Pancreas (tissue), 10 donors: ENCODE measurements at regions not wholly inside any gene's neighbourhood (a gene's known extent, or its start where the extent isn't known, plus 50 kb on each side); places are given as distances from the start of the nearest gene placed in this dataset.

ENCODE experiments used
- ATAC-seq, 4 donors: fragments of 200-7000 bp; cut with Tn5 transposase; one replicate each; pipeline versions ENCODE4 v1.8.0 to v1.9.1; 2020; ENCODE audit warnings: mild to moderate bottlenecking in 4 of 4, moderate library complexity in 4 of 4
- DNase-seq, 6 donors: peaks; one replicate each; pipeline ENCODE4 v3.0.0-alpha.2; 2020
- FAIRE-seq: peaks from 2 replicates; lab custom pipeline; 2012; peaks lifted over from hg19 to GRCh38; lab: Jason Lieb, UNC
- H3K27ac ChIP-seq, 4 donors: fragments of 200-600 bp; sonication (generic); 1 replicate in 3 of 4; 2 replicates in 1 of 4; pipeline versions ENCODE4 v1.5.0 to v1.8.0; 2020
- H3K27me3 ChIP-seq, 4 donors: fragments of 200-600 bp; one replicate each; pipeline ENCODE4 v1.8.0; 2021
- H3K36me3 ChIP-seq, 3 donors: fragments of 200-600 bp; sonication (generic) in 1 of 3; one replicate each; pipeline versions ENCODE4 v1.5.0 to v1.8.0; 2020 to 2021
- H3K4me1 ChIP-seq, 3 donors: fragments of 200-600 bp; one replicate each; pipeline ENCODE4 v1.8.0; 2021
- H3K4me3 ChIP-seq, 4 donors: fragments of 200-600 bp; sonication (generic) in 2 of 4; one replicate each; pipeline versions ENCODE4 v1.5.0 to v1.8.0; 2020 to 2021
- H3K9me3 ChIP-seq, 4 donors: fragments of 200-600 bp; one replicate each; pipeline ENCODE4 v1.8.0; 2021
- CTCF ChIP-seq, 4 donors: fragments of 200-600 bp; sonication (generic) in 3 of 4; IDR thresholded peaks; one replicate each; pipeline versions ENCODE4 v1.5.0 to v1.8.0; 2021; ENCODE audit warnings: antibody characterized with exemption in 4 of 4
- WGBS, 2 donors: extraction: QIAGEN DNeasy Blood & Tissue Kit; methylation state at CpG; one replicate each; pipeline ENCODE4 v1.1.7; 2013; 5-methylcytosine and 5-hydroxymethylcytosine counted together
- intact Hi-C, 3 donors: fragments of 100-400 bp; cut with DNase I; formaldehyde crosslinking; loops; one replicate each; pipeline versions ENCODE4 v1.11.1 to v1.14.2; 2022
- donor health status: healthy with polysubstance abuse.
- donor health status: DM: no; HTN: no; CAD: no; lungs with moderate emphysema.
- donor health status: DM: no; HTN: no; CAD: no.
- donor health status: control.
- donor health status: control.
- donor health status: Bipolar disorder and iron deficiency.
- donor health status: DM: yes; HTN: yes; CAD: no.
- donor health status: DM: no; HTN: no; CAD: no.
- donor health status: DM: no; HTN: no; CAD: no.
- donor health status: DM: yes; HTN: yes; CAD: no.

GRCh38 chr11:80525663-80526405 lies 1085.0 kb upstream of the TENM4 start:
- intact Hi-C loops, result no loop called here
- Histone ChIP-seq H3K27me3 (no peaks in the 10 kb centered on the region), H3K4me3 (no peak overlapping the region), H3K27ac (no peak overlapping the region), H3K4me1 (no peaks in the 10 kb centered on the region), H3K36me3 (no peaks in the 10 kb centered on the region), H3K9me3 (no peaks in the 10 kb centered on the region)
- no peak for DNase-seq
- 67 to 72% methylated on average over 4 of the region's 4 CpGs for WGBS, 2 donors
- ATAC-seq, result no peak
- no peak for FAIRE-seq
- TF ChIP-seq CTCF (IDR thresholded peaks at IDR 0.05), result no peak

GRCh38 chr11:80524349-80524748 lies 1083.5 kb upstream of the TENM4 start:
- Histone ChIP-seq H3K4me3 (no peak overlapping the region), H3K27me3 (no peaks in the 10 kb centered on the region), H3K4me1 (no peaks in the 10 kb centered on the region), H3K27ac (no peak overlapping the region), H3K9me3 (no peaks in the 10 kb centered on the region), H3K36me3 (no peaks in the 10 kb centered on the region)
- FAIRE-seq (no peak), DNase-seq (no peak), ATAC-seq (no peak)
- WGBS, 2 donors, result 69 to 79% methylated on average over 4 of the region's 4 CpGs
- intact Hi-C loops, result no loop called here
- TF ChIP-seq CTCF (IDR thresholded peaks at IDR 0.05), result no peak

- DNase-seq (no peak), FAIRE-seq (no peak), ATAC-seq (no peak)
- H3K4me1 ChIP-seq, result no peaks in the 10 kb centered on the region
- no peaks in the 10 kb centered on the region for H3K9me3 ChIP-seq
- no peak overlapping the region for H3K27ac ChIP-seq
- H3K4me3 ChIP-seq, result no peak overlapping the region
- intact Hi-C loops, result no loop called here
- no peaks in the 10 kb centered on the region for H3K36me3 ChIP-seq
- H3K27me3 ChIP-seq, result no peaks in the 10 kb centered on the region
- no peak for TF ChIP-seq CTCF (IDR thresholded peaks at IDR 0.05)
- 80 to 93% methylated on average over 1 of the region's 1 CpG for WGBS, 2 donors
Observed at GRCh38 chr11:80523057-80523456, 1082.2 kb upstream of the TENM4 start.

- no peak for FAIRE-seq
- Histone ChIP-seq H3K4me1 (no peaks in the 10 kb centered on the region), H3K9me3 (no peaks in the 10 kb centered on the region), H3K36me3 (no peaks in the 10 kb centered on the region), H3K27me3 (no peaks in the 10 kb centered on the region), H3K4me3 (no peak overlapping the region), H3K27ac (no peak overlapping the region)
- peak in 2 of 4 donors; percentile 51 to 57 for ATAC-seq
- WGBS, 2 donors, result 22 to 33% methylated on average over 3 of the region's 3 CpGs
- DNase-seq, result no peak
- intact Hi-C loops, result no loop called here
- no peak for TF ChIP-seq CTCF (IDR thresholded peaks at IDR 0.05)
Observed at GRCh38 chr11:80521592-80521991, 1080.8 kb upstream of the TENM4 start.

- 12 to 14% methylated on average over 2 of the region's 2 CpGs for WGBS, 2 donors
- no peak for FAIRE-seq
- intact Hi-C loops, result no loop called here
- Histone ChIP-seq H3K36me3 (no peaks in the 10 kb centered on the region), H3K4me1 (no peaks in the 10 kb centered on the region), H3K4me3 (no peak overlapping the region), H3K9me3 (no peaks in the 10 kb centered on the region), H3K27ac (no peak overlapping the region), H3K27me3 (no peaks in the 10 kb centered on the region)
- no peak for ATAC-seq
- no peak for DNase-seq
- TF ChIP-seq CTCF (IDR thresholded peaks at IDR 0.05), result no peak
Observed at GRCh38 chr11:80520507-80520887, 1079.7 kb upstream of the TENM4 start.
